GM23338 (cell line): ENCODE measurements at regions not wholly inside any gene's neighbourhood (a gene's known extent, or its start where the extent isn't known, plus 50 kb on each side); places are given as distances from the start of the nearest gene placed in this dataset.

ENCODE experiments used
- ATAC-seq: fragments of 200-7000 bp; cut with Tn5 transposase; 3 replicates; pipeline ENCODE4 v1.9.1; 2020
- DNase-seq: peaks from one replicate; pipeline ENCODE4 v3.0.0-alpha.2; 2015; ENCODE audit warnings: low spot score
- H2AFZ ChIP-seq: fragments of 200-600 bp; sonication (generic); 2 replicates; pipeline ENCODE4 v1.8.0; 2016; ENCODE audit warnings: antibody characterized with exemption, mild to moderate bottlenecking, moderate library complexity
- H3F3A ChIP-seq: fragments of 200-600 bp; sonication (generic); replicated peaks from 2 replicates; pipeline ENCODE4 v1.8.0; 2017; ENCODE audit warnings: antibody characterized with exemption, mixed run types, low read depth
- H3K27ac ChIP-seq: fragments of 200-600 bp; sonication (generic); 2 replicates; pipeline ENCODE4 v1.6.1; 2016; ENCODE audit warnings: low read depth
- H3K27me3 ChIP-seq: fragments of 200-600 bp; sonication (generic); 2 replicates; pipeline ENCODE4 v1.8.0; 2016; ENCODE audit warnings: mild to moderate bottlenecking, mixed run types, moderate library complexity; ENCODE audit not compliant: insufficient read depth
- H3K36me3 ChIP-seq: fragments of 200-600 bp; sonication (generic); 2 replicates; pipeline ENCODE4 v1.8.0; 2016; ENCODE audit warnings: mild to moderate bottlenecking; ENCODE audit not compliant: insufficient read depth
- H3K4me1 ChIP-seq: fragments of 200-600 bp; sonication (generic); 2 replicates; pipeline ENCODE4 v1.8.0; 2016; ENCODE audit warnings: mild to moderate bottlenecking, moderate library complexity; ENCODE audit not compliant: insufficient read depth
- H3K4me2 ChIP-seq: fragments of 200-600 bp; sonication (generic); 2 replicates; pipeline ENCODE4 v1.7.1; 2017; ENCODE audit warnings: mixed run types
- H3K4me3 ChIP-seq: fragments of 200-600 bp; sonication (generic); 2 replicates; pipeline ENCODE4 v1.6.1; 2016; ENCODE audit warnings: mixed run types
- H3K79me2 ChIP-seq: fragments of 200-600 bp; sonication (generic); replicated peaks from 2 replicates; pipeline ENCODE4 v1.8.0; 2017; ENCODE audit warnings: mild to moderate bottlenecking; ENCODE audit not compliant: insufficient read depth
- H3K9me2 ChIP-seq: fragments of 200-600 bp; sonication (generic); 2 replicates; pipeline ENCODE4 v1.8.0; 2017; ENCODE audit not compliant: insufficient read depth
- H4K20me1 ChIP-seq: fragments of 200-600 bp; sonication (generic); replicated peaks from 2 replicates; pipeline ENCODE4 v1.8.0; 2017; ENCODE audit warnings: mild to moderate bottlenecking; ENCODE audit not compliant: insufficient read depth
- H3K27ac Mint-ChIP-seq: 2 replicates; pipeline ENCODE4 v1.8.0; 2020; ENCODE audit warnings: inconsistent platforms, mild to moderate bottlenecking, moderate library complexity, mixed read lengths
- H3K27me3 Mint-ChIP-seq: 3 replicates; pipeline ENCODE4 v1.8.0; 2022; ENCODE audit warnings: low read depth, mild to moderate bottlenecking, moderate library complexity, mixed read lengths, inconsistent platforms; ENCODE audit not compliant: insufficient read depth, poor library complexity
- H3K36me3 Mint-ChIP-seq: 3 replicates; pipeline ENCODE4 v1.8.0; 2021; ENCODE audit warnings: low read depth, mild to moderate bottlenecking, inconsistent platforms, moderate library complexity, mixed read lengths
- H3K4me1 Mint-ChIP-seq: 3 replicates; pipeline ENCODE4 v1.8.0; 2020; ENCODE audit warnings: mild to moderate bottlenecking, inconsistent platforms, mixed read lengths
- H3K4me3 Mint-ChIP-seq: 3 replicates; pipeline ENCODE4 v1.8.0; 2021; ENCODE audit warnings: moderate library complexity, mild to moderate bottlenecking, inconsistent platforms, mixed read lengths
- H3K9me3 Mint-ChIP-seq: 3 replicates; pipeline ENCODE4 v1.8.0; 2020; ENCODE audit warnings: moderate library complexity, mild to moderate bottlenecking, inconsistent platforms, mixed read lengths
- CREB1 ChIP-seq: fragments of 250-450 bp; sonication (Bioruptor Pico); IDR thresholded peaks from 2 replicates; pipeline ENCODE4 v1.5.0; 2020; ENCODE audit warnings: low read depth, mild to moderate bottlenecking, moderate library complexity
- EZH2phosphoT487 ChIP-seq: fragments of 200-600 bp; sonication (generic); IDR thresholded peaks from one replicate; pipeline ENCODE4 v1.8.1; 2018; ENCODE audit warnings: antibody characterized with exemption; ENCODE audit not compliant: unreplicated experiment
- JUNB ChIP-seq: IDR thresholded peaks from one replicate; pipeline ENCODE4 v1.6.1; 2016; ENCODE audit warnings: antibody characterized with exemption; ENCODE audit not compliant: unreplicated experiment
- NANOG ChIP-seq: IDR thresholded peaks from 2 replicates; pipeline ENCODE4 v1.6.1; 2016; ENCODE audit warnings: antibody characterized with exemption, borderline replicate concordance
- POLR2AphosphoS5 ChIP-seq: IDR thresholded peaks from 2 replicates; pipeline ENCODE4 v1.6.1; 2016; ENCODE audit warnings: antibody characterized with exemption, low read depth
- STAT1 ChIP-seq: IDR thresholded peaks from one replicate; pipeline ENCODE4 v1.6.1; 2016; ENCODE audit warnings: antibody characterized with exemption; ENCODE audit not compliant: unreplicated experiment
- ZNF114 ChIP-seq: fragments of 250-450 bp; sonication (Bioruptor Pico); IDR thresholded peaks from 2 replicates; pipeline ENCODE4 v1.5.0; 2020; ENCODE audit warnings: mild to moderate bottlenecking, moderate library complexity
- TF ChIP-seq, protein P1 (sequence below), 2 experiments: fragments of 200-600 bp in 1 of 2; sonication (generic) in 1 of 2; conservative IDR thresholded peaks; 2 replicates each; pipeline versions ENCODE4 v1.5.1 to v1.6.1; 2016 to 2017; ENCODE audit warnings: antibody characterized with exemption in 2 of 2, low read depth in 2 of 2, mild to moderate bottlenecking in 2 of 2, moderate library complexity in 1 of 2
- TF ChIP-seq, protein P2 (sequence below): IDR thresholded peaks from one replicate; pipeline ENCODE4 v1.6.1; 2018; ENCODE audit warnings: antibody characterized with exemption; ENCODE audit not compliant: unreplicated experiment

DNA sequence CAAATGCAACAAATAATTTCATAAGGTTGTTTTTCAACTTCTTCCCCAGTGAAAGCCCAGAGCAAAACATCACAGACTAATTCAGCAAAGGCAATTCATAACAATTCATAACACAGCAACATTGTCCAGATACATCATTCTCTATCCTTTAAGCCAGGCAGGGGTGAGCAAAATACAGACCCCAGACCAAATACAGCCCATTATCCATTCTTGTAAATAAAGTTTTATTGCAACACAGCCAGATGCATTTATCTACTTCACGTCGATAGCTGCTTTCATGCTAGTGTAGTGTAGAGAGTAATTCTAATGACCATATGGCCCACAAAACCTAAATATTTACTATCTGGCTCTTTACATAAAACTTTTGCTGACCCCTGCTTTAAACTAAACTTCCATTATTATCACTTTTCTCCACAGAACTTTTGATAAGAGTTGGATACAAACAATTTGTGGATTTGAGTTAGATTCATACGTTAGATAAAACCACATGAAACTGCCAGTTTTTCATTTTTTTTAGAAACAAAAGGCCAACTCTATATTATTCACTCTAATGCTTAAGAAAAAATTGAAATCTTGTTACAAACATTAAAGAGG, 174.4 kb downstream of the DUSP6 start:
- DNase-seq (no peak), ATAC-seq (no peak)
- TF ChIP-seq, protein P1, sequence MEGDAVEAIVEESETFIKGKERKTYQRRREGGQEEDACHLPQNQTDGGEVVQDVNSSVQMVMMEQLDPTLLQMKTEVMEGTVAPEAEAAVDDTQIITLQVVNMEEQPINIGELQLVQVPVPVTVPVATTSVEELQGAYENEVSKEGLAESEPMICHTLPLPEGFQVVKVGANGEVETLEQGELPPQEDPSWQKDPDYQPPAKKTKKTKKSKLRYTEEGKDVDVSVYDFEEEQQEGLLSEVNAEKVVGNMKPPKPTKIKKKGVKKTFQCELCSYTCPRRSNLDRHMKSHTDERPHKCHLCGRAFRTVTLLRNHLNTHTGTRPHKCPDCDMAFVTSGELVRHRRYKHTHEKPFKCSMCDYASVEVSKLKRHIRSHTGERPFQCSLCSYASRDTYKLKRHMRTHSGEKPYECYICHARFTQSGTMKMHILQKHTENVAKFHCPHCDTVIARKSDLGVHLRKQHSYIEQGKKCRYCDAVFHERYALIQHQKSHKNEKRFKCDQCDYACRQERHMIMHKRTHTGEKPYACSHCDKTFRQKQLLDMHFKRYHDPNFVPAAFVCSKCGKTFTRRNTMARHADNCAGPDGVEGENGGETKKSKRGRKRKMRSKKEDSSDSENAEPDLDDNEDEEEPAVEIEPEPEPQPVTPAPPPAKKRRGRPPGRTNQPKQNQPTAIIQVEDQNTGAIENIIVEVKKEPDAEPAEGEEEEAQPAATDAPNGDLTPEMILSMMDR (conservative IDR thresholded peaks at IDR 0.05; ENCODE audit: low read depth in 2 of 2), result no peak
- no peak for TF ChIP-seq STAT1
- no peaks in the 10 kb centered on the region for H3K36me3 ChIP-seq
- no peaks in the 10 kb centered on the region for H4K20me1 ChIP-seq
- no peak overlapping the region for H2AFZ ChIP-seq
- no peak overlapping the region for H3K27ac ChIP-seq
- Mint-ChIP-seq H3K4me3 (no peak overlapping the region), H3K27ac (no peak overlapping the region), H3K36me3 (no peaks in the 10 kb centered on the region), H3K4me1 (peaks cover 5% of the 10 kb centered on the region; the same call in 2 of the 3 replicates), H3K27me3 (no peaks in the 10 kb centered on the region), H3K9me3 (no peaks in the 10 kb centered on the region)
- no peaks in the 10 kb centered on the region for H3K79me2 ChIP-seq
- no peak overlapping the region for H3K4me2 ChIP-seq
- no peaks in the 10 kb centered on the region for H3K9me2 ChIP-seq
- H3K4me3 ChIP-seq, result no peak overlapping the region
- no peaks in the 10 kb centered on the region for H3F3A ChIP-seq
- H3K4me1 ChIP-seq, result no peaks in the 10 kb centered on the region
- H3K27me3 ChIP-seq, result no peaks in the 10 kb centered on the region

DNA sequence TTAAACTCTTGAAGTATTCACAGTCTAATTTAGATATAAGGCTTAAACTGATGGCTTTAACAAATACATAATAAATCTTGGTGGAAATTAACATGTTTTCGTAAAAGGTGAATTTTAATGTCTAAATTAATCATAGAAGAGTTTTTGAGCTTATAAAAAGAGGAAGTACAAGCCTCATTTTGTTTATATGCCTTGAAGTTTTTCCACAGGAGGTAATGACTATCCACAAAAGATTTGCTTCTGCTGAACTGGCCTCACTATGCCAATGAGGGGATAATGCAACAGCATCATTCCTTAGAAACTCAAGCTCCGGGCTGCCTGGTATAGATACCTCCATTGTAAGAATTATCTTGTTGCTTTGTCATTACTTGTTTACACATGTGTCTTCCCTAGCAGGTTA, 175.6 kb downstream of the DUSP6 start:
- DNase-seq (no peak), ATAC-seq (no peak)
- Histone ChIP-seq H2AFZ (no peak overlapping the region), H3K36me3 (no peaks in the 10 kb centered on the region), H3K27me3 (no peaks in the 10 kb centered on the region), H4K20me1 (no peaks in the 10 kb centered on the region), H3K4me3 (no peak overlapping the region), H3F3A (no peaks in the 10 kb centered on the region), H3K4me1 (no peaks in the 10 kb centered on the region), H3K4me2 (no peak overlapping the region), H3K79me2 (no peaks in the 10 kb centered on the region), H3K9me2 (no peaks in the 10 kb centered on the region), H3K27ac (no peak overlapping the region)
- Mint-ChIP-seq H3K9me3 (peaks cover 5% of the 10 kb centered on the region; the same call in 2 of the 3 replicates), H3K27ac (no peak overlapping the region), H3K36me3 (no peaks in the 10 kb centered on the region), H3K4me3 (no peak overlapping the region), H3K4me1 (peaks cover 5% of the 10 kb centered on the region; the same call in 2 of the 3 replicates), H3K27me3 (no peaks in the 10 kb centered on the region)
- TF ChIP-seq, protein P1 (conservative IDR thresholded peaks at IDR 0.05; ENCODE audit: low read depth in 2 of 2), result no peak

DNA sequence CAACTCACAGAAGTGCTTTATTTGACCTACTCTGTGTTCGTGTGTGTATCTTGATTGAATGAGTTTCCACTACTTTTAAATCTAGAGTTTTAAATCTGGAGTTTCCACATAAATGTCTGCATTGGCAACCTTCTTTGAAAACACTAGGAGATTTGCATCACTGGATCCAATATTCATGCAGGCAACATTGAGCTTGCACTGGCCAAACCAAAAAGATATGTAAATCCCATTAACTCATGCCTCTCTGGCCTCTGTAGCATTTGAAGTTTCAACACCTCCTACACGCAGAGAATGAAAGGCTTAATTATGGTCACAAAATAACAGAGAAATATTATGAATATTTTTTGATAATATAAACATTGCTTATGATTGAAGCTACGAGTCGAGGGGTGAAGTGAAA, 178.6 kb downstream of the DUSP6 start:
- no peak overlapping the region for H3K4me2 ChIP-seq
- H3F3A ChIP-seq, result no peaks in the 10 kb centered on the region
- H3K36me3 ChIP-seq, result no peaks in the 10 kb centered on the region
- Mint-ChIP-seq H3K36me3 (no peaks in the 10 kb centered on the region), H3K27ac (no peak overlapping the region), H3K27me3 (peaks cover 1% of the 10 kb centered on the region), H3K4me3 (no peak overlapping the region), H3K4me1 (no peaks in the 10 kb centered on the region; the same call in 2 of the 3 replicates), H3K9me3 (peaks cover 5% of the 10 kb centered on the region; the same call in 2 of the 3 replicates)
- H3K4me1 ChIP-seq, result no peaks in the 10 kb centered on the region
- H3K27me3 ChIP-seq, result no peaks in the 10 kb centered on the region
- H3K4me3 ChIP-seq, result no peak overlapping the region
- DNase-seq (no peak), ATAC-seq (no peak)
- no peaks in the 10 kb centered on the region for H3K9me2 ChIP-seq
- H3K27ac ChIP-seq, result no peak overlapping the region
- H3K79me2 ChIP-seq, result no peaks in the 10 kb centered on the region
- no peak overlapping the region for H2AFZ ChIP-seq
- no peaks in the 10 kb centered on the region for H4K20me1 ChIP-seq
- TF ChIP-seq STAT1, result no peak
- TF ChIP-seq, protein P2, sequence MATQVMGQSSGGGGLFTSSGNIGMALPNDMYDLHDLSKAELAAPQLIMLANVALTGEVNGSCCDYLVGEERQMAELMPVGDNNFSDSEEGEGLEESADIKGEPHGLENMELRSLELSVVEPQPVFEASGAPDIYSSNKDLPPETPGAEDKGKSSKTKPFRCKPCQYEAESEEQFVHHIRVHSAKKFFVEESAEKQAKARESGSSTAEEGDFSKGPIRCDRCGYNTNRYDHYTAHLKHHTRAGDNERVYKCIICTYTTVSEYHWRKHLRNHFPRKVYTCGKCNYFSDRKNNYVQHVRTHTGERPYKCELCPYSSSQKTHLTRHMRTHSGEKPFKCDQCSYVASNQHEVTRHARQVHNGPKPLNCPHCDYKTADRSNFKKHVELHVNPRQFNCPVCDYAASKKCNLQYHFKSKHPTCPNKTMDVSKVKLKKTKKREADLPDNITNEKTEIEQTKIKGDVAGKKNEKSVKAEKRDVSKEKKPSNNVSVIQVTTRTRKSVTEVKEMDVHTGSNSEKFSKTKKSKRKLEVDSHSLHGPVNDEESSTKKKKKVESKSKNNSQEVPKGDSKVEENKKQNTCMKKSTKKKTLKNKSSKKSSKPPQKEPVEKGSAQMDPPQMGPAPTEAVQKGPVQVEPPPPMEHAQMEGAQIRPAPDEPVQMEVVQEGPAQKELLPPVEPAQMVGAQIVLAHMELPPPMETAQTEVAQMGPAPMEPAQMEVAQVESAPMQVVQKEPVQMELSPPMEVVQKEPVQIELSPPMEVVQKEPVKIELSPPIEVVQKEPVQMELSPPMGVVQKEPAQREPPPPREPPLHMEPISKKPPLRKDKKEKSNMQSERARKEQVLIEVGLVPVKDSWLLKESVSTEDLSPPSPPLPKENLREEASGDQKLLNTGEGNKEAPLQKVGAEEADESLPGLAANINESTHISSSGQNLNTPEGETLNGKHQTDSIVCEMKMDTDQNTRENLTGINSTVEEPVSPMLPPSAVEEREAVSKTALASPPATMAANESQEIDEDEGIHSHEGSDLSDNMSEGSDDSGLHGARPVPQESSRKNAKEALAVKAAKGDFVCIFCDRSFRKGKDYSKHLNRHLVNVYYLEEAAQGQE, result no peak
- TF ChIP-seq JUNB, result no peak
- no peak for TF ChIP-seq EZH2phosphoT487
- no peak for TF ChIP-seq NANOG
- no peak for TF ChIP-seq ZNF114 (CRISPR knock-in tag)
- TF ChIP-seq, protein P1 (conservative IDR thresholded peaks at IDR 0.05; ENCODE audit: low read depth in 2 of 2), result no peak
- no peak for TF ChIP-seq CREB1 (CRISPR knock-in tag)
- no peak for TF ChIP-seq POLR2AphosphoS5
